HepG2 (cell line): ENCODE measurements at regions not wholly inside any gene's neighbourhood (a gene's known extent, or its start where the extent isn't known, plus 50 kb on each side); places are given as distances from the start of the nearest gene placed in this dataset.

Experiments
- ATAC-seq: fragments of 200-7000 bp; cut with Tn5 transposase; 3 replicates; pipeline ENCODE4 v1.9.1; 2020; ENCODE audit warnings: mild to moderate bottlenecking, moderate library complexity
- BruUV-seq: library from RNA; stranded (reverse); fragments of 400-500 nt; replicated peaks from 2 replicates; lab custom pipeline; 2021; lab: Mats Ljungman, UMichigan
- CTCF ChIA-PET: fragments of 300-600 bp; formaldehyde crosslinking; extraction: SDS; loops from one replicate; lab custom pipeline; 2021; ENCODE audit warnings: low total read pairs, inconsistent platforms, low intra/inter-chr PET ratio; lab: Yijun Ruan, JAX
- POLR2A ChIA-PET: fragments of 350-600 bp; sonication (Branson Sonifier 250); formaldehyde crosslinking; loops from one replicate; lab custom pipeline; 2020; ENCODE audit warnings: antibody characterized with exemption, inconsistent platforms; lab: Yijun Ruan, JAX
- DNase-seq: peaks from one replicate; pipeline ENCODE4 v3.0.0-alpha.2; 2015; ENCODE audit warnings: low spot score
- FAIRE-seq: peaks from 3 replicates; lab custom pipeline; 2011; peaks lifted over from hg19 to GRCh38; lab: Jason Lieb, UNC
- H2AFZ ChIP-seq: one replicate; pipeline ENCODE4 v1.6.1; 2011; ENCODE audit warnings: low read length, inconsistent platforms
- H3K27ac ChIP-seq: fragments of 300-600 bp; 3 replicates; pipeline ENCODE4 v1.8.0; 2011; ENCODE audit warnings: mixed run types, mild to moderate bottlenecking, mixed read lengths, low read length, inconsistent platforms; ENCODE audit not compliant: insufficient read depth; ENCODE audit errors: extremely low read length
- H3K27me3 ChIP-seq, 2 experiments: fragments of 200-600 bp in 1 of 2; 2 replicates in 1 of 2; 3 replicates in 1 of 2; pipeline versions ENCODE4 v1.6.0 to v1.8.0; 2011; ENCODE audit warnings: low read length in 2 of 2, mild to moderate bottlenecking in 2 of 2, moderate library complexity in 2 of 2, inconsistent platforms in 1 of 2; ENCODE audit not compliant: insufficient read depth in 2 of 2, control insufficient read depth in 1 of 2
- H3K36me3 ChIP-seq, 2 experiments: fragments of 200-600 bp in 1 of 2; replicated peaks in 1 of 2; 2 replicates in 1 of 2; 3 replicates in 1 of 2; pipeline versions ENCODE4 v1.5.1 to v1.8.0; 2011; ENCODE audit warnings: low read length in 2 of 2, inconsistent platforms in 1 of 2; ENCODE audit not compliant: insufficient read depth in 2 of 2, control insufficient read depth in 1 of 2
- H3K4me1 ChIP-seq: 2 replicates; pipeline ENCODE4 v1.5.1; 2012; ENCODE audit warnings: low read length, inconsistent platforms; ENCODE audit not compliant: insufficient read depth
- H3K4me2 ChIP-seq: 2 replicates; pipeline ENCODE4 v1.6.0; 2011; ENCODE audit warnings: low read depth, low read length, inconsistent platforms
- H3K4me3 ChIP-seq, 3 experiments: fragments of 200-600 bp in 1 of 3; sonication (generic), shearing (Covaris generic) in 1 of 3; replicated peaks in 1 of 3; 2 replicates each; pipeline ENCODE4 v1.5.1; 2011 to 2016; ENCODE audit warnings: low read length in 3 of 3, inconsistent platforms in 2 of 3, low read depth in 2 of 3, mild to moderate bottlenecking in 2 of 3, control low read depth in 1 of 3, mixed read lengths in 1 of 3; ENCODE audit not compliant: insufficient read depth in 1 of 3
- H3K79me2 ChIP-seq: one replicate; pipeline ENCODE4 v1.6.1; 2011; ENCODE audit warnings: low read length, inconsistent platforms; ENCODE audit not compliant: insufficient read depth
- H3K9ac ChIP-seq: 2 replicates; pipeline ENCODE4 v1.6.0; 2011; ENCODE audit warnings: mild to moderate bottlenecking, low read depth, low read length, inconsistent platforms; ENCODE audit not compliant: insufficient read depth
- H3K9me3 ChIP-seq: 2 replicates; pipeline ENCODE4 v1.5.1; 2012; ENCODE audit warnings: mild to moderate bottlenecking, low read length
- H4K20me1 ChIP-seq: 2 replicates; pipeline ENCODE4 v1.6.0; 2011; ENCODE audit warnings: inconsistent platforms, mild to moderate bottlenecking, low read length, moderate library complexity; ENCODE audit not compliant: insufficient read depth
- CBX5 ChIP-seq: sonication (generic); formaldehyde crosslinking; IDR thresholded peaks from 2 replicates; pipeline ENCODE4 v1.4.0; 2020; ENCODE audit warnings: missing genetic modification reagents, borderline replicate concordance
- HES4 ChIP-seq: sonication (generic); formaldehyde crosslinking; IDR thresholded peaks from 2 replicates; pipeline ENCODE4 v1.9.0; 2021; ENCODE audit warnings: mild to moderate bottlenecking, missing genetic modification reagents, borderline replicate concordance
- HOXA3 ChIP-seq: sonication (generic); formaldehyde crosslinking; IDR thresholded peaks from 2 replicates; pipeline ENCODE4 v1.5.0; 2020; ENCODE audit warnings: missing genetic modification reagents
- MNT ChIP-seq: fragments of 450-650 bp; IDR thresholded peaks from 2 replicates; pipeline ENCODE4 v1.6.1; 2016
- NAIF1 ChIP-seq: sonication (generic); formaldehyde crosslinking; IDR thresholded peaks from 2 replicates; pipeline ENCODE4 v1.5.0; 2020; ENCODE audit warnings: mild to moderate bottlenecking, missing genetic modification reagents, borderline replicate concordance
- PHF8 ChIP-seq: sonication (generic); formaldehyde crosslinking; IDR thresholded peaks from 2 replicates; pipeline ENCODE4 v1.5.0; 2020; ENCODE audit warnings: missing genetic modification reagents
- TBL1XR1 ChIP-seq: fragments of 150-350 bp; IDR thresholded peaks from 2 replicates; pipeline ENCODE4 v1.6.1; 2014; ENCODE audit warnings: borderline replicate concordance, low read length; ENCODE audit not compliant: partially characterized antibody
- TBX2 ChIP-seq: sonication (generic); formaldehyde crosslinking; IDR thresholded peaks from 2 replicates; pipeline ENCODE4 v1.5.0; 2020; ENCODE audit warnings: missing genetic modification reagents, mild to moderate bottlenecking, borderline replicate concordance
- ZFY ChIP-seq: sonication (generic); formaldehyde crosslinking; IDR thresholded peaks from 2 replicates; pipeline ENCODE4 v1.4.0; 2020; ENCODE audit warnings: missing genetic modification reagents
- ZNF33A ChIP-seq: sonication (generic); formaldehyde crosslinking; IDR thresholded peaks from 2 replicates; pipeline ENCODE4 v1.5.1; 2020; ENCODE audit warnings: missing genetic modification reagents, mild to moderate bottlenecking, moderate library complexity, borderline replicate concordance
- ZNF367 ChIP-seq: sonication (generic); formaldehyde crosslinking; IDR thresholded peaks from 2 replicates; pipeline ENCODE4 v1.4.0; 2020; ENCODE audit warnings: missing genetic modification reagents, borderline replicate concordance
- ZNF570 ChIP-seq: sonication (generic); formaldehyde crosslinking; IDR thresholded peaks from 2 replicates; pipeline ENCODE4 v1.4.0; 2020; ENCODE audit warnings: mild to moderate bottlenecking, missing genetic modification reagents, borderline replicate concordance
- ZNF639 ChIP-seq: conservative IDR thresholded peaks from 2 replicates; pipeline ENCODE4 v1.6.1; 2018; ENCODE audit warnings: missing genetic modification reagents
- WGBS: methylation state at CpG from one replicate; pipeline ENCODE4 v1.1.6; 2017; ENCODE audit warnings: low lambda C conversion rate; 5-methylcytosine and 5-hydroxymethylcytosine counted together
- in situ Hi-C: cut with HindIII; loops from 2 replicates; pipeline ENCODE4 v1.10.0; 2017; ENCODE audit warnings: low pct_unique_long_range_greater_than_20kb; ENCODE audit not compliant: extremely low pct_ligation_motif_present
- intact Hi-C: fragments of 100-400 bp; cut with micrococcal nuclease; formaldehyde crosslinking; loops from one replicate; pipeline ENCODE4 v1.10.0; 2022; ENCODE audit not compliant: unreplicated experiment

GRCh38 chr5:135650081-135650480 lies 71.3 kb upstream of the CXCL14 start:
- H3K4me1 ChIP-seq = no peaks in the 10 kb centered on the region
- no peak for FAIRE-seq
- 6% methylated on average over 2 of the region's 2 CpGs for WGBS
- TF ChIP-seq PHF8 (no peak), ZFY (no peak), HES4 (CRISPR knock-in tag) (no peak), ZNF367 (CRISPR knock-in tag) (no peak), TBX2 (no peak), TBL1XR1 (no peak), MNT (no peak), ZNF570 (CRISPR knock-in tag) (no peak)
- no peak overlapping the region for H3K4me3 ChIP-seq
- H2AFZ ChIP-seq = no peak overlapping the region
- POLR2A ChIA-PET = no interaction called here
- BruUV-seq = no TSS peak
- H3K9ac ChIP-seq = no peak overlapping the region
- ATAC-seq = no peak
- CTCF ChIA-PET = no interaction called here
- in situ Hi-C loops (no loop called here), intact Hi-C loops (no loop called here)
- H3K27me3 ChIP-seq = 0 out of 5 replicates have a peak, but pooled peaks cover 0 to 1% of the 10 kb centered on the region in 2 experiments
- no peaks in the 10 kb centered on the region for H4K20me1 ChIP-seq
- H3K36me3 ChIP-seq = no peaks in the 10 kb centered on the region
- H3K4me2 ChIP-seq = no peak overlapping the region
- H3K9me3 ChIP-seq = no peaks in the 10 kb centered on the region
- no peak for DNase-seq
- no peaks in the 10 kb centered on the region for H3K79me2 ChIP-seq
- no peak overlapping the region for H3K27ac ChIP-seq

- WGBS = 42% methylated on average over 3 of the region's 3 CpGs
- Histone ChIP-seq H3K27me3 (0 out of 5 replicates have a peak, but pooled peaks cover 0 to 1% of the 10 kb centered on the region in 2 experiments), H4K20me1 (no peaks in the 10 kb centered on the region), H3K79me2 (no peaks in the 10 kb centered on the region), H3K4me3 (no peak overlapping the region), H3K9ac (no peak overlapping the region), H3K9me3 (no peaks in the 10 kb centered on the region), H3K27ac (no peak overlapping the region), H3K36me3 (no peaks in the 10 kb centered on the region), H3K4me1 (no peaks in the 10 kb centered on the region), H3K4me2 (no peak overlapping the region), H2AFZ (no peak overlapping the region)
- ChIA-PET POLR2A (no interaction called here), CTCF (no interaction called here)
- ATAC-seq (no peak), FAIRE-seq (no peak), DNase-seq (no peak)
- no TSS peak for BruUV-seq
- in situ Hi-C loops = no loop called here
- intact Hi-C loops = no loop called here
- TF ChIP-seq CBX5 = no peak
- TF ChIP-seq NAIF1 = no peak
- no peak for TF ChIP-seq HOXA3 (CRISPR knock-in tag)
- TF ChIP-seq ZNF33A = no peak
- TF ChIP-seq ZNF639 (CRISPR knock-in tag) = no peak
Observed at GRCh38 chr5:135649435-135649834, 70.6 kb upstream of the CXCL14 start.
